ENCODE measurements at regions not wholly inside any gene's neighbourhood (a gene's known extent, or its start where the extent isn't known, plus 50 kb on each side); places are given as distances from the start of the nearest gene placed in this dataset.

DNA sequence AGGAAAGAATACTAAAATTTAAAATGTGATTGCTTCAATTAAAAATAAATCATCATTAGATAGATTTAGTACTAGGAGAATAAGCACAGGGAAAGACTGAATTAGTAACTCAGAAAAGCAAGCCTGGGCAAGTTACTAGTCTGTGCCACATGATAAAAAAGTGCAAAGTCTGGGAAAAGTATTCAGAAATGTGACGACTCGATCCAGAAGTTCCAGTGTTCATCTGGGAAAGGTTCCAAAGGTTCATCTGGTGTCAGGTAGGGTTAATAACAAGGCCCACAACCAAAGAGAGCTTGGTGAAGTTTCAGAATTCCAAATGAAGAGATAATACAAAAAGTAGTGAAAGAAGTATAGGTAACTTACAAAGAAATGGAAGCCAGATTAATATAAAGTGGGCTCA, 78.3 kb upstream of the ARSJ start:
- Histone ChIP-seq H3K27me3 (replicated peaks in 1 of 4; ENCODE audit: control extremely low read depth in 1 of 4, control insufficient read depth in 3 of 4, insufficient read depth in 4 of 4, low read length in 3 of 4) (no peaks in the 10 kb centered on the region), H3K36me3 (replicated peaks in 1 of 2; ENCODE audit: control extremely low read depth in 1 of 2, control insufficient read depth in 1 of 2, extremely low read depth in 1 of 2, insufficient read depth in 2 of 2, low read length in 1 of 2) (no peaks in the 10 kb centered on the region), H3K9me3 (ENCODE audit: control extremely low read depth in 1 of 3, control insufficient read depth in 2 of 3, insufficient read depth in 1 of 3, low read length in 2 of 3) (peaks cover 0 to 5% (median 0%) of the 10 kb centered on the region in 3 donors), H4K20me1 (ENCODE audit: control insufficient read depth, insufficient read depth, low read length, poor library complexity, severe bottlenecking) (no peaks in the 10 kb centered on the region), H3K27ac (ENCODE audit: low read length in 2 of 2) (no peak overlapping the region), H3K4me2 (replicated peaks; ENCODE audit: low read depth, low read length, poor library complexity, severe bottlenecking) (no peak overlapping the region), H3K4me1 (ENCODE audit: control insufficient read depth in 2 of 2, insufficient read depth in 2 of 2, low read length in 2 of 2) (no peaks in the 10 kb centered on the region), H3K9ac (ENCODE audit: low read length) (no peak overlapping the region), H3K79me2 (ENCODE audit: control insufficient read depth, insufficient read depth, low read length) (no peaks in the 10 kb centered on the region), H2AFZ (ENCODE audit: insufficient read depth, low read depth, low read length, poor library complexity, severe bottlenecking) (no peak overlapping the region), H3K4me3 (ENCODE audit: control extremely low read depth in 1 of 5, extremely low read depth in 1 of 5, insufficient read depth in 1 of 5, low read depth in 2 of 5, low read length in 4 of 5) (no peak overlapping the region)
- H3K9me3 Mint-ChIP-seq (ENCODE audit: insufficient read depth) = peaks cover 7% of the 10 kb centered on the region
- no peaks in the 10 kb centered on the region for H3K4me1 Mint-ChIP-seq
- H3K27ac Mint-ChIP-seq = no peak overlapping the region
- H3K4me3 Mint-ChIP-seq = no peak overlapping the region
- ChIA-PET POLR2A (no interaction called here), CTCF (no interaction called here)
- DNase-seq = no peak
- no peak for ATAC-seq (ENCODE audit: low read depth)
- H3K27me3 Mint-ChIP-seq = peaks cover 21% of the 10 kb centered on the region
- TF ChIP-seq, protein P1, sequence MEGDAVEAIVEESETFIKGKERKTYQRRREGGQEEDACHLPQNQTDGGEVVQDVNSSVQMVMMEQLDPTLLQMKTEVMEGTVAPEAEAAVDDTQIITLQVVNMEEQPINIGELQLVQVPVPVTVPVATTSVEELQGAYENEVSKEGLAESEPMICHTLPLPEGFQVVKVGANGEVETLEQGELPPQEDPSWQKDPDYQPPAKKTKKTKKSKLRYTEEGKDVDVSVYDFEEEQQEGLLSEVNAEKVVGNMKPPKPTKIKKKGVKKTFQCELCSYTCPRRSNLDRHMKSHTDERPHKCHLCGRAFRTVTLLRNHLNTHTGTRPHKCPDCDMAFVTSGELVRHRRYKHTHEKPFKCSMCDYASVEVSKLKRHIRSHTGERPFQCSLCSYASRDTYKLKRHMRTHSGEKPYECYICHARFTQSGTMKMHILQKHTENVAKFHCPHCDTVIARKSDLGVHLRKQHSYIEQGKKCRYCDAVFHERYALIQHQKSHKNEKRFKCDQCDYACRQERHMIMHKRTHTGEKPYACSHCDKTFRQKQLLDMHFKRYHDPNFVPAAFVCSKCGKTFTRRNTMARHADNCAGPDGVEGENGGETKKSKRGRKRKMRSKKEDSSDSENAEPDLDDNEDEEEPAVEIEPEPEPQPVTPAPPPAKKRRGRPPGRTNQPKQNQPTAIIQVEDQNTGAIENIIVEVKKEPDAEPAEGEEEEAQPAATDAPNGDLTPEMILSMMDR (IDR thresholded peaks at IDR 0.05) = no peak
- no peak for TF ChIP-seq EZH2 (IDR thresholded peaks at IDR 0.05; ENCODE audit: borderline replicate concordance, insufficient read depth, low read depth, low read length, poor library complexity, severe bottlenecking)
- WGBS (ENCODE audit: insufficient coverage) = 88% methylated on average over 2 of the region's 2 CpGs
- intact Hi-C loops (cut with micrococcal nuclease) = no loop called here

DNA sequence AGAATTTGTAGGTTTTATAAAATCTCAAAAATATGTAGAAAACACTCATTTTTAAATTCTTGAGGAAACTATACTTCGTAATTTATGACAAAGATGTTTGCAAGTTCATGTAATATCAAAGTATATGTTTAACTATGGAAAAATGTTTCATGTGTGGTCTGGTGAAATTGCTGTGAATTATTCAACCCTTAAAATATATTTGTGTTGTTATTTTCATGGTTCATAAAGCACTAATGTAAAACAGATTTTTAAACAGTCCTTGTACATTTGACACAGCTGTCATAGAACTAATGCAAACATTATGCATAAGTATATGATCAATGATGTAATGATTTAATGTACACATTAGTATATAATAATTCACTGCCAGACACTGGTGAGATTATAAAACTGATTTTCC, 83.1 kb upstream of the ARSJ start:
- H3K36me3 ChIP-seq (replicated peaks in 1 of 2; ENCODE audit: control extremely low read depth in 1 of 2, control insufficient read depth in 1 of 2, extremely low read depth in 1 of 2, insufficient read depth in 2 of 2, low read length in 1 of 2) = no peaks in the 10 kb centered on the region
- CTCF ChIA-PET = no interaction called here
- no peak overlapping the region for H3K27ac ChIP-seq (ENCODE audit: low read length in 2 of 2)
- POLR2A ChIA-PET = no interaction called here
- no peaks in the 10 kb centered on the region for H3K4me1 Mint-ChIP-seq
- no peaks in the 10 kb centered on the region for H4K20me1 ChIP-seq (ENCODE audit: control insufficient read depth, insufficient read depth, low read length, poor library complexity, severe bottlenecking)
- H3K27me3 Mint-ChIP-seq = peaks cover 21% of the 10 kb centered on the region
- no peak for DNase-seq
- intact Hi-C loops (cut with micrococcal nuclease) = no loop called here
- WGBS (ENCODE audit: insufficient coverage) = no CpG with 5 or more reads among the region's 1 CpG
- TF ChIP-seq, protein P1 (IDR thresholded peaks at IDR 0.05) = no peak
- TF ChIP-seq EZH2 (IDR thresholded peaks at IDR 0.05; ENCODE audit: borderline replicate concordance, insufficient read depth, low read depth, low read length, poor library complexity, severe bottlenecking) = no peak
- no peak for ATAC-seq (ENCODE audit: low read depth)
- no peak overlapping the region for H2AFZ ChIP-seq (ENCODE audit: insufficient read depth, low read depth, low read length, poor library complexity, severe bottlenecking)
- H3K4me3 ChIP-seq (ENCODE audit: control extremely low read depth in 1 of 5, extremely low read depth in 1 of 5, insufficient read depth in 1 of 5, low read depth in 2 of 5, low read length in 4 of 5) = no peak overlapping the region
- no peaks in the 10 kb centered on the region for H3K9me3 ChIP-seq (ENCODE audit: control extremely low read depth in 1 of 3, control insufficient read depth in 2 of 3, insufficient read depth in 1 of 3, low read length in 2 of 3)
- H3K27ac Mint-ChIP-seq = no peak overlapping the region
- no peak overlapping the region for H3K9ac ChIP-seq (ENCODE audit: low read length)
- no peak overlapping the region for H3K4me3 Mint-ChIP-seq
- no peaks in the 10 kb centered on the region for H3K79me2 ChIP-seq (ENCODE audit: control insufficient read depth, insufficient read depth, low read length)
- no peaks in the 10 kb centered on the region for H3K9me3 Mint-ChIP-seq (ENCODE audit: insufficient read depth)
- H3K4me2 ChIP-seq (replicated peaks; ENCODE audit: low read depth, low read length, poor library complexity, severe bottlenecking) = no peak overlapping the region
- H3K27me3 ChIP-seq (replicated peaks in 1 of 4; ENCODE audit: control extremely low read depth in 1 of 4, control insufficient read depth in 3 of 4, insufficient read depth in 4 of 4, low read length in 3 of 4) = no peaks in the 10 kb centered on the region
- no peaks in the 10 kb centered on the region for H3K4me1 ChIP-seq (ENCODE audit: control insufficient read depth in 2 of 2, insufficient read depth in 2 of 2, low read length in 2 of 2)
